GM18867 (cell line): ENCODE measurements at regions not wholly inside any gene's neighbourhood (a gene's known extent, or its start where the extent isn't known, plus 50 kb on each side); places are given as distances from the start of the nearest gene placed in this dataset.

ENCODE experiments used
- ATAC-seq: cut with Tn5 transposase; IDR thresholded peaks from one replicate; pipeline ENCODE4 v1.9.1; 2021; ENCODE audit warnings: mild to moderate bottlenecking, moderate library complexity; ENCODE audit not compliant: unreplicated experiment

DNA sequence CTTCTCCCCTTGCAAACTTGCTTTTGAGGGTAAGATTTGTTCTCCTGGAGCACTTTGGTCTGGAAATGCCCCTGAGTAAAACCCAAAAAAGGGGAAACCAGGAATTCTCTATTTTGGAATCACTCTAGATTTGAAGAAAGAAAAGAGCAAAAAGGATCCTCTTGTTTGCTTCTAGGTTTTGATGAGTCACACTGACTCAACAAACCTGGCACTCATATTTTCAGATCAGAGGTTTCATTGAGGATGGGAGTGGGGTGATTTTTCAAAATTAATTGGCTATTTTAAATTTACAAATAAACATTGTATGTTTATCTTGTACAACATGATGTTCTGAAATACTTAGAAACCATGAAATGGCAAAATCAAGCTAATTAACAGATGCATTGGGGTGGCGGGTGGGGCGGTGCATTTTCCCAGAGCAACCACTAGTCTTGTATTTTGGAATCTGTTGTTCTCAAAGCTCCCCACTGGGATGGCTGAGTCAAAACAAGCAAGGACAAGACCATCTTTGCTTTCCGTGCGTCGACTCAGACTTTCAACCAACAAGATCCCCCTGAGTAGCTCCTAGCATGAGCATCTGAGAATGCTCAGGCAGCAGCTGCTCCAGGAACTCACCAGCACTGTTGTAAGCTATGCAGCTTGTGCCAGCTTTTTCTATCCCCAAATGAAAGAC is 451.4 kb downstream of the WDR72 start:
- no peak for ATAC-seq

DNA sequence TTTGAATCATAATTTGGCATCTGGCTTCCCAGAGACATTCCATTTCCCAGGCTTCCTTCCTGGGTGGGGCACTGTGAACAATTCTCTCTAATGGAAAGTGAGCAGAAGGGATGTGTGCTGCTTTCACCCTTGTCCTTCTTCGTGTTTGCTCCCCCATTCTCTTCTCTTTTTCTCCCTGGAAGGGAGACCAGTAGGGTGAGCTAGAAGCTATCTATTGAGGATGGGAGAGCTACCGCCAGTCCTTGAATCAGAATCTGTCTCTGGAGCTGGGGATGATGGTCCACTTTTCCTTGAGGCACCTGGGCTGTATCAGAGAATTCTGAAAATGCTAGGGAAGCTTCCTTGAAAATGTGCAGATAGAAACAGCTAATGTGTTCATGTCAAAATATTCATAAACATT is 453.9 kb downstream of the WDR72 start:
- ATAC-seq, result no peak

DNA sequence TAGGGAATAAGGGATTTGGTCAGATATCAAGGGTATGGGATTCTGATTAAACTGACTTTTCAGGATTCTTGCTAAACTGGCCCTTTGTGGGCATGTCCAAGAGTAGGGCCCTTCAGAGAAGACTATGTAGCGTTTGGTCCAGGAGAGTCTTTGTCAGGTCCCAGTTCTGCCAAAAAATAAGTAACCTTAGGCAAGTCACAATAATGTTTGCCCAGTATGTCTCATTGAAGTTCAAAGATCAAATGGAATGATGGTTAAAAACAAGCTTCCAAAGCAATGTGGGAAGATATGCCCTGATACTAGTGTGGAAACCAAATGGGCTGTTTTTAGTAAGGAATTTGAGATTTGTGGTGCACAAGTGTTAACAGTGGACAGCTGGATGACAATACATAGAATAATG is 454.4 kb downstream of the WDR72 start:
- ATAC-seq, result no peak

DNA sequence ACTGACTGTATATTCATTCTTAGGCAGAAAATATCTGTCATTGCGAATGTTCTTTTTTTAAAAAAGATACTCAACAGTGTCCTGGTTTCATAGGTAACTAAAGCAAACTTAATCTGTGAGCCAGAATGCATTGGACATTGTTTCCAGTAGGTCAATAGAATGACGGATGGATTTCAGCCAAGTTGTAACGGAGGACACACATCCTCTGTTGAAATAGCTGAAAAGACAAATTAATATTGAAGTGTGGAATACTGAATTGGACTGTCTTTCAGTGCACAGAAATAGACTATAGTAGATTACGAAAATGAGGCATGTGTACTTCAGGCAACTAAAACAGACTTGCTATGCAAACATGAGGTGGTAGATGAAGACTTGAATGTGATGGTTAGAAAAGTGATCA is 461.6 kb downstream of the WDR72 start:
- no peak for ATAC-seq

DNA sequence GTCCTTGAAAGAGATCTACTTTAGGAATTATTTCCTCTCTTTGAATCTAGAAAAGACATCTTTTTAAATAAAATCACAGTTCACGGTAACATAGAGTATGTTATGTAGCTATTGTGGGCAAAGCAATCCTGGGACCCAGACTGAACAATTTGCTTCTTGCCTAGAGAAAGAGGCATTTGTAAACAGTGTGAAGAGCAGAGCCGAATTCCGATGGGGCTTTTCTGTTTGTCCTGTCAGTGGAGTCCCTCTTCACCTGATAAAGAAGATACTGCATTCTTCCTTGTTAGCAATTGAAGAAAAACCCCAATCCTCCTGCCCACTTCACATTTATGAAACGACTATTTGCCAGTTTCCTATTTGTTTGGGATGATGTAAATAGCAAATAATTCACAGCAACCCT is 462.9 kb downstream of the WDR72 start:
- ATAC-seq, result no peak

DNA sequence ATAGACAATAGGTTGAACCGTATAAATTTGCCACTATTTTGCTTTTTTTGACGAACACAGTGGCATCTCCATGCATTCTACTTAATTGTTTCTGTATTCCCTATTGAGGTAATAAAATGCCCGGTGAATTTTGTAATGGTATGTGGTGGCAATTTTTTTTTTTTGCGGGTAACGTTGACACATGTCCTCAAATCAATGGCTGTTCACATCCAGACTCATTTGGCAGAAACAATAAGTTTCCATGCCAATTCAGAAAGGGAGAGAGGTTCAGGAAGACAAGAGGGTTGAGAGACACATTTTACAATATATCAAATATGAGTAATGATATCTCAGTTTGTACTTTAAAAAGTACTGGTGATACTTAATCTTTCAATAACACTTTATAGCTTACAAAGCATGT is 463.9 kb downstream of the WDR72 start:
- no peak for ATAC-seq

DNA sequence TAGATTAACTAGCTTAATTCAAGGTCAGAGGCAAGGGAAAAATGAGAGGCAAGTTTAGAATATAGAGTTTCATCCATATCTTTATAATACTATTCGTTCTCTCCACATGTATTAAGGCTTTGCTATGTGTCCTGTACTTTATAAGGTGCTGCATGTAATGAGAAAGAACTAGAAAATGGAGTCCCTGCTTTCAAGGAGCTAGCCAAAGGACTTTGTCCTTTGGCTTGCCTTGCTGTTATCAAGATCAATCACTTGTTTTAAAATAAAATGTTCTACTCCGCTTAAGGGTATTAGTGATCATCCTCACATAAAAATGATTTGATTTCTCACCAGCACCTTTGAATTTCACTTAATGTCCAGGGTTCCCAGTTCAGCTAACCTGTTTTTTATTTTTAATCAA is 470.9 kb downstream of the WDR72 start:
- ATAC-seq, result no peak

DNA sequence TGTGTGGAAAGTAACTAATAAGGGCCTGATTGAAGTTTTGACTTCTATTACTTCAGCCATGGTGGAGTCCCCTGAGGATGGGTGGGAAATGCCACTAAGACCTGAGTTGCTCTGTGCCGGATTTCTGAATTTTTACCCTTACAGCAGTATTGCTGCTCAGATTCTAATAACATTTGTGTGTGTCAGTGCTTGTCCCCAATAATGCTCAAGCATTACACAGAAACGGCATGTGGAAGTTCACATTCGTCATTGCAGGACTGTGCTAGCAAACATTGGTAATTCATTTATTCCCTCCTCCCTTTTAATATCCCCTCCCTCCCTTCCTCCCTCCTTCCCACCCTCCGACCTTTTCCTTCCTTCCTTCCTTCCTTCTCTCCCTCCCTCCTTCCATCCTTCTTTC is 484.5 kb upstream of the ONECUT1 start:
- no peak for ATAC-seq

DNA sequence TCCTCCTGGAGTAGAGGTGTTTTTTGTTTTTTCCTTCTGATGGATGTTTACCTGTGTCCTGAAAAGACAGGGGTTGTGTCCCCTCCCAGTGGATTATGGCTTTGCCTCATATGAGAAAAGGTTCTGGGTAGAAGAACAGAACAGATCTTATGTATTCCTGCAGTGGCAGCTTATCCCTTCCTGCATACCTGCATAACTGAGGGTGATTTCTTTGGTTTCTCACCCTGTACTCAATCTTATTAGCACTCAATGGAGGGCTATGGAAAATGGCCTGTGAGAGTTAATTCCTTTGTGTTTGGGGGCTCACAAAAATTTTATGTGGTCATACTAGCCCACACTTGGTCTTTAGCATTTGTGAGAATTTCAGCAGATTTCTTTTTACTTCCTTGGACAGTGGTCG is 482.0 kb upstream of the ONECUT1 start:
- no peak for ATAC-seq

DNA sequence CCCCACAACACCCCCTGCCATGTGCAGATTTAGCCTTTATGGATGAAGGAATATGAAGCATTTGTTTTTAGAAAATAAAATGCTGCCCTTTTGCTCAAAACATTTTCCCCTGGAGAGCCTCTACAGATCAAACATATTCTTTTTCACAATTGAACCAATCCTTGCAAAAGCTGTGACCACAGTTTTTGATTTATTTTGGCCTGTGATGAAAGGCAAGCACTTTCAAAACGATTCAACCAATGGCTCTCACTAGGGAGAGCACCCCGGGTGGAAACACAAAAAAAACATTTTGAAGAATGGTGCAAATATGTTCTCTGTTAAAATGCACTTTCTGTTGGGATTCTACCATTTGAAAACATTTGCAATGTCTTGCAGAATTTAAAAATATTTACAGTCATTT is 476.0 kb upstream of the ONECUT1 start:
- no peak for ATAC-seq

DNA sequence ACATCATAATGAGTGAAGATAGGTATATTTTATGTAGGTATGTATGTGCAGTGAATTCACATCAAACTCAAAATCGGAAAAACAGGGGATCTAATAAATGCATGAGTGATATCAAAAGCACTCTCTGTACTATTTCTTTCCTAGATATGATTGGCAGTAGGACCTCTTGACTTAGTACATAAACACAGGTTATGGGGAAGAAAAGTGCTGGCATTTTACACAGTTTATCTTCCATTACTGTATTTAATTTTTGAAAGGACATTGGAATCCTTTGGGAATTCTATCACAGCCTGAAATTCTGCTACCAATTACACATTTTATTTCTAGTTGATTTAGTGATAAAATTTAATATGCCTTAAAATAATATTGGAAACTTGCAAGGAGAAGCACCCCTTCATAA is 470.5 kb upstream of the ONECUT1 start:
- no peak for ATAC-seq

DNA sequence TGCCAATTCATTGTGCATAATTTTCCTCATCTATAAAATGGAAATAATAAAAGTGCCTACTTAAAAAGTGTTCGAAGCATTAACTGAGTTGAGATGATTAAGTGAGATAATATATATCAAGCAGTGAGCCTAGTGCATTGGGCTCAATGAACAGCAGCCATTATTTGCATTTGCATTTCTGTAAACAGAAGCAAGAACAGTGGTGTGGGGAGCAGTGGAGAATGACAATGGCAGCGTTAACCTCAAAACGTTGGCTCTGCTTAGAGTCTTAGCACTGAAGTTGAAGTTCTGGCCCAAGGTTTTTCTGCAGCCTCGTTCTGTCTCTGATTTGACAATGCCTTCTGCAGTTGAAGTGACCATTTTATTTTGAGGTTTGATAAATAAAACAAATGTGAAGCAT is 466.3 kb upstream of the ONECUT1 start:
- no peak for ATAC-seq

DNA sequence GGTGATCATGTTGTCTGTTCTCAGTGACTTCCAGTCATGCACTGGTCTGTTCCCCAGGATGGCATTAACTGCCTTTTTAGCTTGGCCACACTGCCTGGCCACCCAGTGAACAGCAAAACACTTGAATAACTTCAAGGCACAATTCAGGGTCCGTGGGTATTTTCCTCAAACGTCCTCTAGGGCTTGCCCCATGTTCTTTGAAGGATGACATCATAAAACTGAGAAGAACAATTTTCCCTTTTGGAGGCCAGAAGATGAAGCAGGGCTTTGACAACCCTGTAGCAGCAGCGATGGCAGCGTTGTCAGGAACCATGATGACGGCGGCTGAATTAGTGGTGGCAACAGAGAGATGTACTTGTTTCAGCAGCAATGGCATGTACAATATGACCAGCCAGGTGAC is 465.9 kb upstream of the ONECUT1 start:
- ATAC-seq, result no peak

DNA sequence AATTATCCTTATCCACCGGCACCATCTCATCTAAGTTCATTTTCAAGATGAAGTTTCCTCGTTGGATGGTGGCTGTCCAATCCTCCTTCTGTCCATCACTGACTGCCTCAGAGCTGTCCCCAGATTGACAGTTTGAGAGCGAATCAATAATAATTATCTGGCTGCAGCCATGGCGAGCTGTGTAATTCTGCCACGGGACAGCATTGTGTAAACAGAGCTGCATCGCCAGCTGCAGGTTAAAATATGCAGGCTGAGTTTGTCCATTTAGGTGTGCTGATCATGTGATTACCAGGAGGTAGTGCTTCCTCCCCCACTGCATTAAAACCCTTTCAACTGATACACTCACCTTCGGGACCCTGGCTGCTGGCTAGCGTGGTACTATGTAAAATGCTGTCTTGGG is 461.9 kb upstream of the ONECUT1 start:
- no peak for ATAC-seq

DNA sequence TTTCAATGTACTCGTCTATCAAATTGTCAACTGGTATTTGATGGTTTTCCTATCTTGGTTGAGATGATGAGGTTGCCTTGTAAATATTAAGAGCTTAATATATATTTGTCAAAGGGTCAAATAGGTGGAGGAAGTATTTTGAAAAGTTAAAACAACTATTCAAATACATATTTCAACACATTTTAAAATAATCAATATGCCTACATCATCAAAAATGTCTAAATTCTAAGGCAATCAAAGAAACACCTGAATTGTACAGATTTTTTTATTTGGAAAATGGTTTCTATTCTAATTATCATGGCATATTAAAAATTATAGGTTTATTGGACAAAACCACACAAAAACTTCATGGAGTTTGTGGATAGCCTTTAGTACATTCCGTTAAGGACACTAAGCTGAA is 461.4 kb upstream of the ONECUT1 start:
- no peak for ATAC-seq

DNA sequence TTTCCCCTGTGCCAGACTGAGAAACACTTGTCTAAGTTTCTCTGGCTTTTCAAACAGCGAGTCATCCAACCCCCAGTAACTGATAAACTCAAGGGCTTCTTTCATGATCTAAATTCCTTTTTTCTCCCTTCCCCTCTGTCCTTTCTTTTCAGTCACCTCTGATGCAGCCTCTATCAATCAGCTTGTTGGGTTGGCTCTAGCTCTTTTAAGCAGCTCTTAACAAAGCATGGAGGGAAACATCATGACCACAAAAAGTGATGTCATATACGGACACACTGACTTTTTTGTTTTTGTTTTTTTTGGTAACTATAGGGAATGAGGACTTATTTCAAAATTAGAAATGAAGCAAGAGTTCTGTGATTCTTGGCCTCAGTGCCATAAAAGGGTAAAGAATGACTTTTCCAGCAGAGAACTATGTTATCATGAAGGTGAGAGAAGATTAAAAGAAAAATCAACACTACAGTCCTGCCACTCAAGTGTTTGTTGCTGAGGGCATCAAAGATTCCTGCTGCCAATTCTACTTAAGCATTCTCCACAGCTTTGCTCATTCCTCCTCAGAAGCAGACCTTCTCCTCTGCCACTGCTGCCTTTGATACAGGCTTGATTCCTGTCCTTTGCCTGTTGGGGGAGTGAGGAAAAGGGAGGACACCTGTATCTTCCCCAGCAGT is 457.0 kb upstream of the ONECUT1 start:
- ATAC-seq, result no peak

DNA sequence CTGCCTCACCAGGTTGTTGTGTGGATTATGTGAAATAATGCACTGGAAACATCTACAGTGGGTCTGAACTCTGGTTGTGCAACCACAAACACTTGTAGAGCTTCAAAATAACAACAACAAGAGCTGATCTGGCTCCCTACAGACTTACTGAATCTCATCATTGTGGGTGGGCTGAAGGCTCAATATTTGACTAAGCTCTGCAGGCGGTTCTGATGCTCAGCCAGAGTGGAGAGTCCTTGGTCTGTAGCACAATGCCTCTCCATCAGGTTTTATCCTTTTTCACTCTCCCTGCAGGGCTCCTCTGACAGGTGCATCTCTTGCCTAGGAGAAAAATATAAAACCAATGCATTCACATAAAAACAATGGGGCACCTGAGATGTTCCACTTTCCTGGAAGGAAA is 456.3 kb upstream of the ONECUT1 start:
- no peak for ATAC-seq

DNA sequence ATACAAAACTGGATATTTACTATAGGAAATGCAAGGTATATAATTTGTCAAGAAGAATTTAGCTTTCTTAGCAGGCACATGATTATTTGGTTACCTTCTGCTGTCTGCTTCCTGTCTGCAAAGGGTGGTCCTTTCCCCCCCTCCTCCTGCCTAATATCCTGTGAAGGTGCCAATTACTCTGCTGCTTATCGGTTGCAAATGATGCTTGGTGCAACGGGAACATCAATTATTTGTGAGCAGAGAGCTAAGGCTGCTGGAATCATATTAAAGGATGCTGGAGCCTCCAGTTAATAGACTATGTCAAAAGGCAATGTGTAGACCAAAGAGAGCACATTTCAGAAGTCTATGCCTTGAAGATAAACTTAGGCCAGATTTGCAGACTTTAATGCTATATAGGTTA is 443.7 kb upstream of the ONECUT1 start:
- no peak for ATAC-seq

DNA sequence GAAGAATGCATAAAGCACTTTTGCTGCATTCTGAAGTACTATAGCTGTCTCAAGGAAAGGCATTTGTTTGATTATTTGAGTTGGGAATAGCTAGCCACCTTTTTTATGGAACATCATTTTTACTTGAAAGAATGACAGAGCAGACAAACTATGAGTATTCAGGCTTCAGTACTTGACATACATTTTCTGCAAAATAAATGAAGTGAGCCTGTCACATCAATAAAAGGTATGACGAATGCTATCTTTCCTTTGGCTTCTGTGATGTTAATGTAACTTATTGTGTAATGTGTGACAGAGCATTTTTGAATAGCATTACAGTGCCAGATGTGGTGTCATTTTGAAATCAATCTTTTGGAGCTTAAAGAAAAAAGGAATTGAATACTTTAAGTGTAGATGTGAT is 440.3 kb upstream of the ONECUT1 start:
- no peak for ATAC-seq

DNA sequence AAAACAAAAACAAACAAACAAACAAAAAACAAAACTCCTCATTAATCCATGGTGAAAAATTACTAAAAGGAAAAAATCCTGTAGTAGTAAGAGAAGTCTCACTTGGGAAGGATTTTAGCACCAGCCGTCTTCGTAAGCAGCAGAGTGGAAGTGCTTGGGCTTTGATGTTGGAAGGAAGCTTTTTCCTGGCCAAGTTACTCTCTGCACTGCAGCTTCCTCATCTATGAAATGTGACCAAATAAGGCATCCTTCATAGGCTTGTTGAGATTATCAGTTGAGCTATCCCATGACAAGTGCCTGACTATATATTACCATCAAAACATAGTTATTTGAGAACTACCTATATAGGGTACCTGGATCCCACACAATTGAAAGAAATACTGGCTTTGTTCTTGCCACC is 436.4 kb upstream of the ONECUT1 start:
- ATAC-seq, result no peak

DNA sequence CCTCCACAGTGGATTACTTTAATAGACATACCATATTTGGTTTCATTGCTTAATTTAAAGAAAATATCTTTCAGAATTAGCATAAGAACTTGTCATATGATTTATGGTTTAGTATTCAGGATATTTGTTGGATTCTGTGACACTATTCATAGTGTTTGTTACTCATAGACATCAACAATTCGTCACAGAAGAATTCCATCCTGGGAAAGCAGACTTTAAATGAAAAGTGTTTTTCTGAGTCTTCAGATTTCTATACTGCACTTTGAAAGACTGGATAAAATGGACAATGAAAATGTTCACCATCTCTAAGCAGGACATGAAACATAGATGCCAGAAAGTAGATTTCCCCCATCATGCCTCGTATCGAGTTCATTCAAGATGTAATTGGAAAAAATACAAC is 435.6 kb upstream of the ONECUT1 start:
- no peak for ATAC-seq

DNA sequence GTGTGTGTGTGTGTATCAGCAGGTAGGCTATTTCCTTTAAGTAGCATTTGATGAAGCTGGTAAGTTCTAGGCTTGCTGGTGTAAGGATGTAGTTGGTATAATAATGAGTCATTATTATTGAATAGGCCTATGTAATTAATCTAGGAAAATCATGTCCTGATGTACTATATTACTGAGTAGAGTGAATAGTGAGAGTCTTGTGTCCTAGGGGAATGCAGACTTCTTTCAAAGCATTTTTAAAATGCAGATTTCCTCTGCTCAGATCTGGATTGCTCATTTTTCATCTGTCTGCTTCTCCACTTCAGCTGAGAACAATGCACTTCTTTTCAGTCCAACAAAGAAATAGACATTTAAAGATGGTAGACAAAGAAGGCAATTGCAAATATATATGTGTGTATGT is 434.2 kb upstream of the ONECUT1 start:
- ATAC-seq, result no peak

DNA sequence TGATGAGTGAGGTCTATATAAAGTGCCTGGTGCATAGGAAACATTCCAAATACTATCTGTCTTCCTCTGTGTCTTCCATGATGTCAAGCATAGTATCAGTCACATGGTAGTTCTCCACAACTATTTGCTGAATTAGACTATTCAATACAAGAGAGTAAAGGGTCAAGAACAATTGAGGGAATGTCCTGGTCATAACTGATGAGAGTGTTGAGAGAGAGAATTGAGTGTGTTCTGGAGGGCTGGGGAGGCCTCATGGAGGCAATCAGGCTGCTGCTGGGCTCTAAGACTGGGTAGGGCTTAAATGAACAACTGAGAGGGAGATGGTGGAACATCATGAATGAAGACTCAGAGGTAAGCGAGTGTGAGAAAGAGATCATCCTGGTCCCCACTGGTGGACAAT is 433.7 kb upstream of the ONECUT1 start:
- no peak for ATAC-seq
